WERI-Rb-1 (cell line): ENCODE measurements at regions not wholly inside any gene's neighbourhood (a gene's known extent, or its start where the extent isn't known, plus 50 kb on each side); places are given as distances from the start of the nearest gene placed in this dataset.

Experiments
- DNase-seq: peaks from one replicate; pipeline ENCODE4 v3.0.0-alpha.2; 2020
- H3K27ac ChIP-seq: fragments of 250-450 bp; sonication (Bioruptor Pico); 2 replicates; pipeline ENCODE4 v1.5.1; 2020; ENCODE audit warnings: mild to moderate bottlenecking, moderate library complexity
- H3K27me3 ChIP-seq: fragments of 250-450 bp; sonication (Bioruptor Pico); 2 replicates; pipeline ENCODE4 v1.5.1; 2021; ENCODE audit warnings: mild to moderate bottlenecking, low read depth, moderate library complexity; ENCODE audit not compliant: insufficient read depth, severe bottlenecking
- H3K36me3 ChIP-seq: fragments of 250-450 bp; sonication (Bioruptor Pico); 2 replicates; pipeline ENCODE4 v1.5.1; 2020; ENCODE audit warnings: mild to moderate bottlenecking, moderate library complexity
- H3K4me3 ChIP-seq: 2 replicates; pipeline ENCODE4 v1.5.1; 2011; ENCODE audit warnings: low read depth, mild to moderate bottlenecking, control low read depth, low read length
- H3K9me3 ChIP-seq: fragments of 250-450 bp; sonication (Bioruptor Pico); 2 replicates; pipeline ENCODE4 v1.5.1; 2021; ENCODE audit warnings: mild to moderate bottlenecking, moderate library complexity; ENCODE audit not compliant: severe bottlenecking
- CTCF ChIP-seq: IDR thresholded peaks from 2 replicates; pipeline ENCODE4 v1.5.1; 2011; ENCODE audit warnings: low read depth, mild to moderate bottlenecking, control low read depth, inconsistent platforms, low read length

- DNase-seq, result no peak
- H3K27me3 ChIP-seq, result no peaks in the 10 kb centered on the region
- no peaks in the 10 kb centered on the region for H3K36me3 ChIP-seq
- H3K27ac ChIP-seq, result no peak overlapping the region
- H3K9me3 ChIP-seq, result no peaks in the 10 kb centered on the region
- H3K4me3 ChIP-seq, result no peak overlapping the region
- no peak for TF ChIP-seq CTCF
These were observed 90.8 kb downstream of the FAM50B start for GRCh38 chr6:3939964-3940363.

GRCh38 chr6:3940703-3941102 lies 91.5 kb downstream of the FAM50B start:
- no peak for DNase-seq
- H3K9me3 ChIP-seq, result no peaks in the 10 kb centered on the region
- H3K4me3 ChIP-seq, result no peak overlapping the region
- H3K27ac ChIP-seq, result no peak overlapping the region
- TF ChIP-seq CTCF, result no peak
- no peaks in the 10 kb centered on the region for H3K36me3 ChIP-seq
- no peaks in the 10 kb centered on the region for H3K27me3 ChIP-seq

- no peak for TF ChIP-seq CTCF
- H3K4me3 ChIP-seq, result no peak overlapping the region
- no peaks in the 10 kb centered on the region for H3K9me3 ChIP-seq
- no peaks in the 10 kb centered on the region for H3K27me3 ChIP-seq
- H3K36me3 ChIP-seq, result no peaks in the 10 kb centered on the region
- no peak for DNase-seq
- no peak overlapping the region for H3K27ac ChIP-seq
These were observed 94.2 kb downstream of the FAM50B start for GRCh38 chr6:3943331-3943765.

- Histone ChIP-seq H3K27me3 (no peaks in the 10 kb centered on the region), H3K4me3 (no peak overlapping the region), H3K27ac (no peak overlapping the region), H3K9me3 (no peaks in the 10 kb centered on the region), H3K36me3 (no peaks in the 10 kb centered on the region)
- TF ChIP-seq CTCF, result no peak
- DNase-seq, result no peak
These were observed 95.1 kb downstream of the FAM50B start for GRCh38 chr6:3944246-3944645.

GRCh38 chr6:3946778-3947177 lies 97.6 kb downstream of the FAM50B start:
- Histone ChIP-seq H3K36me3 (no peaks in the 10 kb centered on the region), H3K27me3 (no peaks in the 10 kb centered on the region), H3K27ac (no peak overlapping the region), H3K9me3 (peaks cover 5% of the 10 kb centered on the region), H3K4me3 (no peak overlapping the region)
- no peak for TF ChIP-seq CTCF
- no peak for DNase-seq

- Histone ChIP-seq H3K27ac (no peak overlapping the region), H3K36me3 (no peaks in the 10 kb centered on the region), H3K4me3 (no peak overlapping the region), H3K27me3 (no peaks in the 10 kb centered on the region), H3K9me3 (peaks cover 8% of the 10 kb centered on the region)
- DNase-seq, result no peak
- no peak for TF ChIP-seq CTCF
These were observed 99.7 kb downstream of the FAM50B start for GRCh38 chr6:3948866-3949265.
